ENCODE measurements at regions not wholly inside any gene's neighbourhood (a gene's known extent, or its start where the extent isn't known, plus 50 kb on each side); places are given as distances from the start of the nearest gene placed in this dataset. TPM values are rescaled to one million over a fixed set of nuclear protein-coding genes. Genes with fewer than 3 reads are reported as not detected.

- POLR2A ChIA-PET = no interaction called here
- TF ChIP-seq CTCF (IDR thresholded peaks at IDR 0.05; ENCODE audit: insufficient read depth, low read depth, low read length) = no peak
- CTCF ChIA-PET = interaction anchor here (0.7 kb wide), 1 partner anchor 1340 kb away, joined by 3 read pairs; no protein-coding TSS in a partner anchor
- Histone ChIP-seq H3K36me3 (ENCODE audit: control insufficient read depth, insufficient read depth, low read length) (no peaks in the 10 kb centered on the region), H3K4me3 (ENCODE audit: low read depth, low read length) (no peak overlapping the region), H3K27me3 (ENCODE audit: control insufficient read depth, insufficient read depth, low read length) (no peaks in the 10 kb centered on the region)
- DNase-seq (ENCODE audit: low read depth) = no peak
These were observed 56.6 kb upstream of the POU3F2 start for GRCh38 chr6:98777762-98778161.

DNA sequence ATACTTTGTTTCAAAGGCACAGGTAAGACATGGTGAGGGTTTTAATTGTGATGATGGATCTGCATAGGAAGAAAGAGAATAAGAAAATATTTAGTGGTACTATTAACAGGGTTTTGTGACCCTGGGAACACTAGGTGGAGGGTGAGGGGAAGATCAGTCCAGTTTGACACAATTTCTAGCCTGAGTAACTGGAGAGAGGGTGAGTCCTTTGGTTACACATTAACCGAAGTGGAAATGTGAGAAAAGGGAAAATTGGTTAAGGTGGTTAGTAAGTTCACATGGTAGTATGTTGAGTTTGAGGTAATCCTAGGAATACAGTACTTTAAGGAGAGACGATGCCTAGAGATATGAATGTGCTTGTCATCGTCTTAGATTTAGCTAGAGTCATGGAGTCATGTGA is 54.8 kb upstream of the POU3F2 start:
- DNase-seq (ENCODE audit: low read depth) = no peak
- ChIA-PET CTCF (no interaction called here), POLR2A (no interaction called here)
- no peaks in the 10 kb centered on the region for H3K36me3 ChIP-seq (ENCODE audit: control insufficient read depth, insufficient read depth, low read length)
- no peaks in the 10 kb centered on the region for H3K27me3 ChIP-seq (ENCODE audit: control insufficient read depth, insufficient read depth, low read length)
- no peak overlapping the region for H3K4me3 ChIP-seq (ENCODE audit: low read depth, low read length)
- no peak for TF ChIP-seq CTCF (IDR thresholded peaks at IDR 0.05; ENCODE audit: insufficient read depth, low read depth, low read length)

DNA sequence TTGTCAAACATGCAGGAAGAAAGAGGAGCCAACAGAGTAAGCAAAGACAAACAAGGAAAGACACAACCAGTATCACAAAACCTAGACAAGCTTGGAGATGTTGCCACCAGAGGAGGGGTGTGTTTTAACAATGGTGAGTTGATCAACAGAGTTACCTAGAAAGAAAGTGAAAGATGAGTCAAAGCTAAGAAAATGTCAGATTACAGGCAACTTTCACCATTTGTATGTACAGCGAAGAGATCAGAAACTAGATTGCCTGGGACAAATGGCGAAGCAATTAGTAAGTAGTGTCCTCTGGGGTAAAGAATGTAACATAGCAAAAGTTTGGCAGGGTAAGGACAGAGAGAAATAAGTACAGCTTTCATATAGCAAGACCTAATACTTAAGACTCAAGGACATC is 51.6 kb upstream of the POU3F2 start:
- DNase-seq (ENCODE audit: low read depth) = no peak
- no peak for TF ChIP-seq CTCF (IDR thresholded peaks at IDR 0.05; ENCODE audit: insufficient read depth, low read depth, low read length)
- H3K27me3 ChIP-seq (ENCODE audit: control insufficient read depth, insufficient read depth, low read length) = no peaks in the 10 kb centered on the region
- ChIA-PET POLR2A (no interaction called here), CTCF (no interaction called here)
- no peaks in the 10 kb centered on the region for H3K36me3 ChIP-seq (ENCODE audit: control insufficient read depth, insufficient read depth, low read length)
- H3K4me3 ChIP-seq (ENCODE audit: low read depth, low read length) = no peak overlapping the region

GRCh38 chr6:98783578-98783977 is 50.8 kb upstream of the POU3F2 start:
- DNase-seq (ENCODE audit: low read depth) = no peak
- ChIA-PET POLR2A (no interaction called here), CTCF (no interaction called here)

More at GRCh38 chr6:98783578-98783977, 50.8 kb upstream of the POU3F2 start:
- Histone ChIP-seq H3K4me3 (ENCODE audit: low read depth, low read length) (no peak overlapping the region), H3K36me3 (ENCODE audit: control insufficient read depth, insufficient read depth, low read length) (no peaks in the 10 kb centered on the region), H3K27me3 (ENCODE audit: control insufficient read depth, insufficient read depth, low read length) (no peaks in the 10 kb centered on the region)
- no peak for TF ChIP-seq CTCF (IDR thresholded peaks at IDR 0.05; ENCODE audit: insufficient read depth, low read depth, low read length)

Small RNAs in the stretch of these regions (small RNA-seq; reads per million reads assigned to genes)
- gene AL589826.1 (ENCODE audit: insufficient read length, low read depth, low replicate concordance) = not detected
- not detected for gene MIR2113 (ENCODE audit: insufficient read length, low read depth, low replicate concordance)

All from BJ (cell line).